SK-N-MC (cell line): ENCODE measurements at regions not wholly inside any gene's neighbourhood (a gene's known extent, or its start where the extent isn't known, plus 50 kb on each side); places are given as distances from the start of the nearest gene placed in this dataset.

Experiments
- EZH2 ChIP-seq: fragments of 200-600 bp; sonication (generic); IDR thresholded peaks from one replicate; pipeline ENCODE4 v1.6.1; 2017; ENCODE audit warnings: antibody characterized with exemption
- POLR2AphosphoS5 ChIP-seq: IDR thresholded peaks from 2 replicates; pipeline ENCODE4 v1.6.1; 2012; ENCODE audit warnings: mild to moderate bottlenecking, low read depth, low read length, borderline replicate concordance

- TF ChIP-seq EZH2 (no peak), POLR2AphosphoS5 (no peak)
Measured at GRCh38 chr14:66388516-66388915, 97.7 kb upstream of the CCDC196 start.
